ENCODE measurements at regions not wholly inside any gene's neighbourhood (a gene's known extent, or its start where the extent isn't known, plus 50 kb on each side); places are given as distances from the start of the nearest gene placed in this dataset.

GRCh38 chr3:145124900-145125678, 1035.9 kb downstream of the PLOD2 start:
- no peaks in the 10 kb centered on the region for H3K9me2 ChIP-seq (ENCODE audit: insufficient read depth)
- Mint-ChIP-seq H3K27ac (no peak overlapping the region), H3K4me1 (no peaks in the 10 kb centered on the region; the same call in 2 of the 3 replicates), H3K27me3 (ENCODE audit: insufficient read depth, low read depth, poor library complexity) (no peaks in the 10 kb centered on the region), H3K9me3 (no peaks in the 10 kb centered on the region), H3K36me3 (ENCODE audit: low read depth) (no peaks in the 10 kb centered on the region), H3K4me3 (no peak overlapping the region)
- no peaks in the 10 kb centered on the region for H3F3A ChIP-seq (replicated peaks; ENCODE audit: low read depth)
- H3K4me1 ChIP-seq (ENCODE audit: insufficient read depth), result no peaks in the 10 kb centered on the region
- H3K4me2 ChIP-seq, result no peak overlapping the region
- TF ChIP-seq CREB1 (CRISPR knock-in tag; IDR thresholded peaks at IDR 0.05; ENCODE audit: low read depth) (no peak), ZNF114 (CRISPR knock-in tag; IDR thresholded peaks at IDR 0.05) (no peak), JUNB (IDR thresholded peaks at IDR 0.05; ENCODE audit: unreplicated experiment) (no peak), ETS1 (IDR thresholded peaks at IDR 0.05) (no peak), STAT1 (IDR thresholded peaks at IDR 0.05; ENCODE audit: unreplicated experiment) (no peak), POLR2AphosphoS5 (IDR thresholded peaks at IDR 0.05; ENCODE audit: low read depth) (no peak), REST (IDR thresholded peaks at IDR 0.05; ENCODE audit: unreplicated experiment) (no peak)
- TF ChIP-seq, protein P1, sequence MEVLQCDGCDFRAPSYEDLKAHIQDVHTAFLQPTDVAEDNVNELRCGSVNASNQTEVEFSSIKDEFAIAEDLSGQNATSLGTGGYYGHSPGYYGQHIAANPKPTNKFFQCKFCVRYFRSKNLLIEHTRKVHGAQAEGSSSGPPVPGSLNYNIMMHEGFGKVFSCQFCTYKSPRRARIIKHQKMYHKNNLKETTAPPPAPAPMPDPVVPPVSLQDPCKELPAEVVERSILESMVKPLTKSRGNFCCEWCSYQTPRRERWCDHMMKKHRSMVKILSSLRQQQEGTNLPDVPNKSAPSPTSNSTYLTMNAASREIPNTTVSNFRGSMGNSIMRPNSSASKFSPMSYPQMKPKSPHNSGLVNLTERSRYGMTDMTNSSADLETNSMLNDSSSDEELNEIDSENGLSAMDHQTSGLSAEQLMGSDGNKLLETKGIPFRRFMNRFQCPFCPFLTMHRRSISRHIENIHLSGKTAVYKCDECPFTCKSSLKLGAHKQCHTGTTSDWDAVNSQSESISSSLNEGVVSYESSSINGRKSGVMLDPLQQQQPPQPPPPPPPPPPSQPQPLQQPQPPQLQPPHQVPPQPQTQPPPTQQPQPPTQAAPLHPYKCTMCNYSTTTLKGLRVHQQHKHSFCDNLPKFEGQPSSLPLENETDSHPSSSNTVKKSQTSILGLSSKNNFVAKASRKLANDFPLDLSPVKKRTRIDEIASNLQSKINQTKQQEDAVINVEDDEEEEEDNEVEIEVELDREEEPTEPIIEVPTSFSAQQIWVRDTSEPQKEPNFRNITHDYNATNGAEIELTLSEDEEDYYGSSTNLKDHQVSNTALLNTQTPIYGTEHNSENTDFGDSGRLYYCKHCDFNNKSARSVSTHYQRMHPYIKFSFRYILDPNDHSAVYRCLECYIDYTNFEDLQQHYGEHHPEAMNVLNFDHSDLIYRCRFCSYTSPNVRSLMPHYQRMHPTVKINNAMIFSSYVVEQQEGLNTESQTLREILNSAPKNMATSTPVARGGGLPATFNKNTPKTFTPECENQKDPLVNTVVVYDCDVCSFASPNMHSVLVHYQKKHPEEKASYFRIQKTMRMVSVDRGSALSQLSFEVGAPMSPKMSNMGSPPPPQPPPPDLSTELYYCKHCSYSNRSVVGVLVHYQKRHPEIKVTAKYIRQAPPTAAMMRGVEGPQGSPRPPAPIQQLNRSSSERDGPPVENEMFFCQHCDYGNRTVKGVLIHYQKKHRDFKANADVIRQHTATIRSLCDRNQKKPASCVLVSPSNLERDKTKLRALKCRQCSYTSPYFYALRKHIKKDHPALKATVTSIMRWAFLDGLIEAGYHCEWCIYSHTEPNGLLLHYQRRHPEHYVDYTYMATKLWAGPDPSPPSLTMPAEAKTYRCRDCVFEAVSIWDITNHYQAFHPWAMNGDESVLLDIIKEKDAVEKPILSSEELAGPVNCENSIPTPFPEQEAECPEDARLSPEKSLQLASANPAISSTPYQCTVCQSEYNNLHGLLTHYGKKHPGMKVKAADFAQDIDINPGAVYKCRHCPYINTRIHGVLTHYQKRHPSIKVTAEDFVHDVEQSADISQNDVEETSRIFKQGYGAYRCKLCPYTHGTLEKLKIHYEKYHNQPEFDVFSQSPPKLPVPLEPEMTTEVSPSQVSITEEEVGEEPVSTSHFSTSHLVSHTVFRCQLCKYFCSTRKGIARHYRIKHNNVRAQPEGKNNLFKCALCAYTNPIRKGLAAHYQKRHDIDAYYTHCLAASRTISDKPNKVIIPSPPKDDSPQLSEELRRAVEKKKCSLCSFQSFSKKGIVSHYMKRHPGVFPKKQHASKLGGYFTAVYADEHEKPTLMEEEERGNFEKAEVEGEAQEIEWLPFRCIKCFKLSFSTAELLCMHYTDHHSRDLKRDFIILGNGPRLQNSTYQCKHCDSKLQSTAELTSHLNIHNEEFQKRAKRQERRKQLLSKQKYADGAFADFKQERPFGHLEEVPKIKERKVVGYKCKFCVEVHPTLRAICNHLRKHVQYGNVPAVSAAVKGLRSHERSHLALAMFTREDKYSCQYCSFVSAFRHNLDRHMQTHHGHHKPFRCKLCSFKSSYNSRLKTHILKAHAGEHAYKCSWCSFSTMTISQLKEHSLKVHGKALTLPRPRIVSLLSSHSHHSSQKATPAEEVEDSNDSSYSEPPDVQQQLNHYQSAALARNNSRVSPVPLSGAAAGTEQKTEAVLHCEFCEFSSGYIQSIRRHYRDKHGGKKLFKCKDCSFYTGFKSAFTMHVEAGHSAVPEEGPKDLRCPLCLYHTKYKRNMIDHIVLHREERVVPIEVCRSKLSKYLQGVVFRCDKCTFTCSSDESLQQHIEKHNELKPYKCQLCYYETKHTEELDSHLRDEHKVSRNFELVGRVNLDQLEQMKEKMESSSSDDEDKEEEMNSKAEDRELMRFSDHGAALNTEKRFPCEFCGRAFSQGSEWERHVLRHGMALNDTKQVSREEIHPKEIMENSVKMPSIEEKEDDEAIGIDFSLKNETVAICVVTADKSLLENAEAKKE (CRISPR knock-in tag; IDR thresholded peaks at IDR 0.05), result no peak
- ATAC-seq, result no peak
- no peak overlapping the region for H3K27ac ChIP-seq (ENCODE audit: low read depth)
- no peaks in the 10 kb centered on the region for H3K27me3 ChIP-seq (ENCODE audit: insufficient read depth)
- no peak overlapping the region for H2AFZ ChIP-seq
- H3K79me2 ChIP-seq (replicated peaks; ENCODE audit: insufficient read depth), result no peaks in the 10 kb centered on the region
- H4K20me1 ChIP-seq (replicated peaks; ENCODE audit: insufficient read depth), result no peaks in the 10 kb centered on the region
- no peak for DNase-seq (ENCODE audit: low spot score)
- H3K4me3 ChIP-seq, result no peak overlapping the region
- H3K36me3 ChIP-seq (ENCODE audit: insufficient read depth), result no peaks in the 10 kb centered on the region
